CD4-positive, alpha-beta T cell treated with Interleukin-2 at 100 ng/mL for 4 hours (primary cell): ENCODE measurements at regions not wholly inside any gene's neighbourhood (a gene's known extent, or its start where the extent isn't known, plus 50 kb on each side); places are given as distances from the start of the nearest gene placed in this dataset.
"Not testable (repeated sequence)": the region's sequence is repeated elsewhere in the genome, so short reads cannot be mapped to it uniquely, and the experiment has no call there.

Experiments used
- DNase-seq: peaks from one replicate; pipeline ENCODE4 v3.0.0-alpha.2; 2020; ENCODE audit warnings: low spot score

DNA sequence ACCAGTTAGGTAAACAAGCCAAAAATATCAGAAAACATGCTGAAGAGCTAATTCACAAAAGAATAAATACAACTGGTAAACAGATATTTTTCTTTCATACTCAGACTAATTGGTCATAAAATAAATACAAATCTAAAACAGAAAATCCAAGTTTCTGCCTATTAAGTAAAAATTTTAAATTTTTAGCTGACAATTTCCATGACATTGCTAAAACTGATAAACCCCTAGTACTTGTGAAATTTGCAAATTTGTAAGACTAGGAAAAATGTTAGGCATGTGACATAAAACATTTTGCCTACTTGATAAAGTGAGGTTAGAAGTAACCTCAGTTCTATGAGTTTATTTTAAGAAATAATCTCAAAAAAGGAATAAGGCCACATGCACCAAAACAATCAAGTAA is 356.1 kb downstream of the LRATD1 start:
- DNase-seq, result no peak

DNA sequence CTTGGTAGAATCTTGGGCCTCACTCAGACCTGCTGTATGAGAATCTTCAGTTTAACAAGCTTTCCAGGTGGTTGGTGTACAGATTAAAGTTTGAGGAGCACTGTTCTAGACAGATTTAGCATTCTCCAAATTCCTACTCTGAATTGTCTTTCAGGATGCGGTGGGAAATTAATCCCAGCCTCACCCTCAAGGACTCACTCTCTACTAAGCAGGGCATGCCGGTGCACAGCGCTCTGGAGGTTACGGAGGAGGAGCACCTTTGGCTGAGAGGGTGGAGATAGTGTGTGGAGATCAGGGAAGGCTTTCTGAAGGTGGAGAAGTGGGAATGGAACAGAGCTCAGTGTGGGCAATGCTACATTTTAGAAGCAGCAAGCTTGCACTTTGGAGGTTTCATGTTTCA is 359.2 kb downstream of the LRATD1 start:
- no peak for DNase-seq

DNA sequence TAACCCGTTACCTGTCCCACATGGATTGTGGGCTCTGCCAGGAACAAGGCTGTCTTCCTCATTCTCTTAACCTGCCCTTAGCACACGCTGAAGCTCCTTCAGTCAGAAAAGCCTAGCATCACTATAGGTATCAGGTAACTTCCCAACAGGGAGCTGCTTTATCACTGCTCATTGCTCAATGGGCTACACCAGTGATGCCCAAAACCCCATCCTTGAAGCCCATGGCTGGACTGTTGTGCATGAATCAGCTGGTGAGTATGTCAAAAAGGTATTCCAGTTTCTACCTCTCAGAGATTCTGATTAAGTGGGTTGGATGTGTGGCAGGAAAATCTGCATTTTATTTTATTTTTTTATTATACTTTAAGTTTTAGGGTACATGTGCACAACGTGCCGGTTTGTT is 362.2 kb downstream of the LRATD1 start:
- no peak for DNase-seq

DNA sequence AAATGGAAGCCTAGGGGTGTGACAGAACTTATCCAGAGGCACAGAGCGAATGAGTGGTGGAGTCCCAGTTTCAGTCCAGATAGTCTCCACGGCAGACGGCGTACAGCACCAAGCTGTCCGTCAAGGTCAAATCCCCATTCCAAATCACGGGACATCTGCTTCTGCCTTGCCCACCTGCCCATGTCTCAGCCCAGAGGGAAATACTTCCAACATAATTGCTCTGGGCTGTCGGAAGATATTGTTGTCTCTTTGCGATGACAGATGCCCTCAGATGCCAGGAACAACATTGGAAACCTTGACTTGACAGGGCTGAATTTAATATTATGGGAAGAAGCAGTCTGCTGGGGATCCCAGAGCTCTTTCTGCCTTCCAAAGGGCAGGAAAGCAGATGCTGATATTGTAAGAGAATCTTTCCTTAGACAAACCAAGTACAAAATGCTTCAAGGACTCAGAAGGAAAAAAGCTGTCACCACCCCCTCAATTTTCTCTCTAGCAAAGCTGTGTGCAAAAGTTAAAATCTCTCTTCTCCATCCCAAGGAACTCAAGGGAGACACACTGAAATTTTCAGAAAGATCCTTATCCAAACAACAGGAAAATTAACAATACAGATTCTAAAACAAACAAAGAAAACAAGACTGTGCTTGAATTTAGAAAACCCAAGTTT is 364.0 kb downstream of the LRATD1 start:
- DNase-seq, result no peak

DNA sequence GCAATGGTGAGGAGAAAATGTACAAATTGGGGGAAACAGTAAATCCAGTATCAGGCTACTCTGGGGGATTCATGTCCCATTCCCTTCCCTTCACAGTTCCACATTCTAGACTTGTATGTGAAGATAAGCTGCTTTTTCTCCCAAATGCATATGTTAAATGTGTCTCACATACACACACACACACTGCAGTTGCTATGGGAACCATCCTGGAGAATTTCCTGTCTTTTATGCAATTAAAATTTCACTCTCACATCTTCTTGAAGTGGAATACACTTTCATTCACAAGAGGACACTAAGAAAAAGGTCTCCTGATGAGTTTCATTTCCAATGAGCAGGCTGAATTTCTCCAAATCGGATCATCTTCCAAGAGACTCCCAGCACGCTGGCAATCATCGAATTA is 366.0 kb downstream of the LRATD1 start:
- DNase-seq, result no peak

DNA sequence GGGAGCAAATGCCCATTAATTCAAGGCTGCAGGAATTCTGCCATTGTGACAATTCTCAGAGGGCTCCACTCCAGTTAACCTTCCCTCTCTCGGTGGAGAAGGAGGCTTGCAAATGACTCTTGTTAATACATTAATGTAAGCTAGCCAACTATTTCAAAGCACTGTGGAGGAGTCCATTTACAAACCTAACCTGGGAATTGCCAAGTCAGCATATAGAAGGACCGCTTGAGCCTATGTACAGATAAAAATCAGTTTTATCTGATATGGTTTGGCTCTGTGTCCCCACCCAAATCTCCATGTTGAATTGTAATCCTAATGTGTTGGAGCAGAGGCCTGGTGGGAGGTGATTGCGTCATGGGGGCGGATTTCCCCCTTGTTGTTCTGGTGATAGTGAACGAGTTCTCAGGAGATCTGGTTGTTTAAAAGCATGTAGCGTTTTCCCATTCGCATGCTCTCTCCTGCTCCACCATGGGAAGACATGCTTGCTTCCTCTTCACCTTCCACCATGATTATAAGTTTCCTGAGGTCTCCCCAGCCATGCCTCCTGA is 366.7 kb downstream of the LRATD1 start:
- DNase-seq, result no peak

DNA sequence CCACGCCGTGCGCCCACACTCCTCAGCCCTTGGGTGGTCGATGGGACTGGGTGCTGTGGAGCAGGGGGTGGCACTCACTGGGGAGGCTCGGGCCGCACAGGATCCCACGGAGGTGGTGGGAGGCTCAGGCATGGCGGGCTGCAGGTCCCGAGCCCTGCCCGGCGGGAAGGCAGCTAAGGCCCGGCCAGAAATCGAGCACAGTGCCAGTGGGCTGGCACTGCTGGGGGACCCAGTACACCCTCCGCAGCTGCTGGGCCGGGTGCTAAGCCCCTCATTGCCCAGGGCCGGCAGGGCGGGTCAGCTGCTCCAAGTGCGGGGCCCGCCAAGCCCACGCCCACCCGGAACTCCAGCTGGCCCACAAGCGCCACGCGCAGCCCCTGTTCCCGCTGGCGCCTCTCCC is 370.0 kb downstream of the LRATD1 start:
- DNase-seq, result not testable (repeated sequence)

DNA sequence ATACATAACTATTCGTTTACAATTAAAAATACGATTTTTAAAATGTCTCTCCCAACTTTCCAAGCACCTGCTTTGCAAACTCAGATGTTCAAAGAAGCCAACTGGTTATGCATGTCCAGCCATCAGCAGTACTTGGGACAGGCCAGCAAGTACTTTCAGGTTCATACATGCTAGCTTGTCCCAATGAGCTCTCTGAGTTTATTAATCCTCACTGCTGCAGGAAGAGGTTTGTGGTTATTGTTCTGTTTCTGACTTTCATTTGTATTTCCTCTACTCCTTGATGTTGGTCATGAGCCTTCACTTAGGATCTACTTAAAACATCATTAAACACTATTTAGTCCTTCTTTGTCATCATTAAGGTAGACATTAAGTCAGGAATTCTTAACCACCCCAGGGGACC is 374.1 kb downstream of the LRATD1 start:
- DNase-seq, result no peak

DNA sequence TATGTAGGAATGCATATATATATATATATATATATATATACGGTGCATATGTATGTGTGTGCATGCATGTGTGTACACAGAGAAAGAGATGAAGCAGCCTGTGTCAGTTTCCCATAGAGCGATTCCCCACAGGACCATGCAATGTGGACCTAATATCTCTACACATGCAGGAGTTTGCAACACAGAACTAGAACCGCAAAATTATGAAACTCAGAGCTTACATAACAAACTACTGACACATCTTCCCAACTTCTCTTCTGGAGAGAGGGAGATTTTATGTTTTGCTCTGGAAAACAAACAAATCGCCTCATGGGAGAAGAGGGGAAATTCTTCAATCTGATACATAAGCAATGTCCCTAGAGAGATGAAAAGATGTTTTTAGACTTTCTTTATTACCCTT is 377.2 kb downstream of the LRATD1 start:
- DNase-seq, result no peak

DNA sequence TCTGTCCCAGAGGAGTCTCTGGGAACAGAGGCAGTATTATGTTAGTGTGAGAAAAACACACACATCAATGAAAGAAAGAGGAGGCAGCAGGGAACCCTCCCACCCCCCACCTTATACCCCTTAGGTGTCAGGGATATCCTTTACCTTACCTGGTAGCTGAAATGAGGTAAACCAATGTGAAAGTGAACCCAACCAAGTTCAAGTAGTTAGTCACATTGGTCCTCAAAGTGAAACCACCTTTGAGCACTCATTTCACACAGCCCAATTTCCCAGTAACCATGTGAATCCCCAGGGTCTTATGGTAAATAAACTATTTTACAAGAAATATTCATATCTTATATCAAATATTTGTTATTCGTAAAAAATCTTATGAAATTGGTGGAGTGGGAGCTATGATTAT is 377.8 kb downstream of the LRATD1 start:
- no peak for DNase-seq

DNA sequence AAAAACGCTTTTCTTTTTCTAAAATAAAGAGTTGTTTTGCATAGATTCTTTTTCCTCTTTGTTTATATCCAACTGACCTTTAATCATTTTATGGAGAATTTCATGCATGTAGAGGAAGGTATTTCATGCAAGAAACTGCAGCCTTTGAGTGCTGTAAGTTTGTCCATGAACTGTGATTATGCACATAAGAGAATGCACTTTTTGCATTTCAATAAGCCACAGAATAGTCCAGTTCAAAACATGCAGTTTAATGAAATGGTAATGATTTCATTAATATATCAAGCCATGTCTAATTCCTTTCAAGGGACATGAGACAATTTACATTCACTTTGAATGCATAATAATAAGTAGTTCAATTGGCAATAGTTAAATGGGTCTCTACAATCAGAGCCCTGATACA is 386.3 kb downstream of the LRATD1 start:
- DNase-seq, result no peak

DNA sequence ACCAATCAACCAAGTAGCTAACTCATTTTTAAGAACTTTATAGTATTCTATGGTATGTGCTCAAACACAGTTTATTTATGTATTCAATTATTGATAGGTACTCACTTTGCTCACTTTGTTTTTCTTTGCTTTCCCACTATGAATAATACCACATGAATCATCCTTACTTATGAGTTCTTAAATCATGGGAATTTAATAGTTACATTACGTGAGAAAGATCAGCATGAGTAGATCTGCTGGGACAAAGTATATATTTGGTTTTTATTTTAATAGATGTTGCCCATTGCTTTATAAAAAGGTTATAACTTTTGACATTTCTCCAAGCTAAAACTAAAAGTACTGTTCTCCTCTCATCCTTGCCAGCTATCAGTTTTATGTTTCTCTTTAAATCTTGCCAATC is 390.7 kb downstream of the LRATD1 start:
- DNase-seq, result no peak

DNA sequence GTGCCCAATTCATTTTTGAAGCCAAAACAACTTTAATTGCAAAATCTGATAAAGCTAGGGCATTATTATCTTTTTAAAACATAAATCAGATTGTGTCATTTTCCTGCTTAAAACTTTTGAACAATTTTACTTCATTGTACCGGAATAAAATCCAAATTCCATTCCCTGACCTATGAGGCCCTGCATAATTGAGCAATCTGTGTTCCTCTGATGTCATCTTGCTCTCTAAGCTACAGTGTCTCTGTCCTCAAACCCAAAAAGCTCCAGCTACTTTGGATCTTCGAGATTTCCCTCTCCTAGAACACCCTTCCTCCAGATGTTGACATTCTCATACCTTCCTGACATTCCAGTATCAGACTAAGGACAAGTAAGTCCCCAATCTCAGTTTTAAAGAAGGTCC is 395.9 kb downstream of the LRATD1 start:
- no peak for DNase-seq

DNA sequence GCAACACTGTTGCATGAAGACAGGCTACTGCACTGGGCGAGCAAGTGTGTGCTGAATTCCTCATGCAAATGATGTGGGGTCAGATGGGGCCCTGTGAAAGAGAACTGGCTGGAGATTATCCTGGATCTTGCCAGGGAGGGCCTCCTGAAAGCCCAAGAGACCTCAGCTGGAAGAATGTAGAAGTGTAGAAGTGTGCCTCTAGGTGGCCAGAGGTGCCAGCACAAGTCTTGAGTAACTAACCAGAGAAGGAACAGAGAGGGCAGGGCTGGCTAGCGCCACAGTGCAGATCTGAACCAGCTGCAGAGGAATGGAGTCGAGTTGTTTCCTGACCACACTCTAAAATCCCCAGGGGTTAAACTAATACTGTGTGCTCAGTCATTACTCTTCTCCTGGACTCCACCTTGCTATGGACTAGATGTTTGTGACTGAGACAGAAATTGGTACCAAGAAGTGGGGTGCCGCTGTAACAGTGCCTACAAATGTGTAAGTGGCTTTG is 399.3 kb downstream of the LRATD1 start:
- no peak for DNase-seq

DNA sequence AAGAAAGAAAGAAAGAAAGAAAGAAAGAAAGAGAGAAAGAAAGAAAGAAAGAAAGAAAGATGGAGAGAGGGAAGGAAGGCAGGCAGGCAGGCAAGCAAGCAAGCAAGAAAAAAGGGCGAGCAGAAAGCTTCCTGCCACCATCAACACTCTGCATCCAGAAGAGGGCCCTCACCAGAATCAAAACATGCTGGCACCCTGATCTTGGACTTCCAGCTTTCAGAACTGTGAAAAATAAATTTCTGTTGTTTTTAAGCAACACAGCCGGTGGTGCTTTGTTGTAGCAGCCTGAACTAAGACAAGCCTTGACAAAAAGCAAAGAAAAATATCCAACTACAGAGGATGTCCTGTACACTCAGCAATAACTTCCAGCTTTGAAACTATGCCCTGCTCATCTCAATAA is 401.7 kb downstream of the LRATD1 start:
- DNase-seq, result no peak

DNA sequence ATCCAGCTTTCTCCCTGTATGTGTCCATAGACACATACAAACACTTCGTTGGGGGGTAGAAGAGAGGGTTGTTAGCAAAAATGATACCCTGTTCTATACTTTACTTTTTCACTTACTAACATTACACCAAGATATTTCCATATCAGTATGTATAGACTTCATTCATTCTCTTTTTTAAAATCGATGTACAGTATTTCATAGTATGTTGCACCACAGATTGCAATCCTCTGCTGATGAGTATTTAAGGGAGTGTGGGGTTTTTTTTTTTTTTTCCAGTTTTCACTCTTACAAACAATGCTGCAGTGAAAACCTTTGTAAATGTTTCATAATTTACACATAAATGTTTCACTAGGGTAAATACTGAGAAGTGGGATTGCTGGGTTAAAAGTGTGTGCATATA is 402.3 kb downstream of the LRATD1 start:
- DNase-seq, result no peak

DNA sequence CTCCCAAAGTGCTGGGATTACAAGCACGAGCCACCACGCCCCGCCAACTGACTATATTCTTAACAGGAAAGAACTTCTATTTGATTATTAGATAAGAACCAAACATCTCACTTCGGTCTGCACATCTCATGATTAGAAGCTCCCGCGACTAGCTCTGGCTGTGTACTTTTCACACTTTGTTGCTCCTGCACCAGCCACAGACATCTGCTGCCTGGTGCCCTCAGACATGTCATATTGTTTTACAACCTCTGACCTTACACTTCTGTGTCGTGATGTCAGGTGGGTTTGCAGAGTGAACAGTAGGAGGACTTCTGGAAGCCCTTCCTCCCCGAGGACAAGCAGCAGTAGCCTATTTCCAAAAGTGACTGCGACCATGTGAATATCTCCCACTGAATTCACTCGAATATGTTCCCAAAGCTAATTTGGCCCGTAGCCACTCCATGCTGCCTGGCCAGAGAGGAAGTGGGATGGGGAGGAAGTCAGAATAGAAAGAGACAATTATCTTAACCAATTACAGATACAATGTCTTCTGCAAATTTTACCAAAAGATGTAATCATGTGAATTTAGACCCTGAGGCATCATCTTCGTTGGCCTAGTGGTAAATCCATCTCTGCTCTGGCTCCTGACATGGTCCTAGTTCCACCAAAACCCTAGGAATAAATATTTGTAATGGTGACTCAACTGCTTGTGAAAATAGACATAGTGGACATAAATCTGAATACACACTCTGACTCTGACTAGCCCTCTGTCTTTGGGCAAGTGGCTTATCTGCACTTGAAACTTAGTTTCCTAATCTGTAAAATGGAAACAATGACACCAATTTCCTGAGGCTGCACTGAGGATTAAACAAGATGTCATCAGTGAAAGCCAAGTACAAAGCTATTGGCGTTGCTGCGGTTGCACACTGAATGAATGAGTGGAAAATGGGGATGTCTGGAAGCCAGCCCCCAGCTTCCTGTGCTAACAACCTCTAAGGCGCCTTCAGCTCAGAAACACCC is 406.1 kb downstream of the LRATD1 start:
- DNase-seq, result peak; percentile 2

DNA sequence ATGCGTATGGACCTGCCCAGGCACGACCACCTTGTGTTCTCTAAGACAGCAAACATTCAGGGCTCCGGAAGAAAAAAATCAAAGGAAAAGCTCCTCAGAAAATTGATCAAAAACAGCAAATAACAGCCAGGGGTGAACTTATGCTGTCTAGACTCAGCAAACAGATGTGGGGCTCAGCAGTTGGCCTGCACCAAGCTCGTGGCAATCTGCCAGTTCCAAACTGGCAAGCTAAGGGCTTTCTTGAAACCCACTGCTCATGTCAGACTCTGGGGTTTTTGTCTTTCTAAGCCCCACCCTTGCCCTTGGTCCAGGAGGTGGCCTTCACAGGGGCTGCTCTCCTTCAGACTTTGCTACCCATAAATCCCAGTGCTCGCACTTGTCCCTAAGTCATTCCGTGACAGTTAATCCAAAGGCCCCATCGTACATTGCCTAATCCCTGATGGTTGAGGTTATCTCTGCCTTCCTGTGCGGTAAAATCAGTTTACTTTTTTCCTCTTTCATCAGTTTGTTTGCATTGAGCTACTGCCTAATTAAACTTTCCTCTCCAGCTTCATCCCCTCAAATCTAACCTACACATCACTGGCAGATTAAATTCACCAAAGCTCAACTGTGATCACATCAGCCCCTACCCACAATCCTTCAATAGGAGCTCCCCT is 408.0 kb downstream of the LRATD1 start:
- no peak for DNase-seq

DNA sequence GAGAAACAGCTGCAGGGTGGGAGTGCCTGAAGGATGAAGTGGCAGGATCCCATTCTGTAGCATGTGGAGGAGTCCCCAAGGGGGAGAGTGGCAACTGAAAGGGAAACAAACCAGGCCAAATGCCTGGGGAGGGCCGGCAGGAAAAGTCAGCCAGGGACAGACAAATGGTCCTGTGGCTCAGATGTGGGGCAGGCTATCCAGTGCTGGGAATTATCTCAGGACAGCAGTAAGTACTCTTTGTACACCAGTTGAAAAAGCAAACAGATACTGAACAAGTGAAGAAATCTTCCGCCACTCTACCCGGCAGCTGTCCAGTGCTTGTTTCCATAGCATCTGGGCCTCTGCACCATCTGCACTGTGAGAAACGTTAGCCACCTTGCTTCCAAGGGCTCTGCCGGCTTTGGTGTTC is 408.9 kb downstream of the LRATD1 start:
- DNase-seq, result no peak

DNA sequence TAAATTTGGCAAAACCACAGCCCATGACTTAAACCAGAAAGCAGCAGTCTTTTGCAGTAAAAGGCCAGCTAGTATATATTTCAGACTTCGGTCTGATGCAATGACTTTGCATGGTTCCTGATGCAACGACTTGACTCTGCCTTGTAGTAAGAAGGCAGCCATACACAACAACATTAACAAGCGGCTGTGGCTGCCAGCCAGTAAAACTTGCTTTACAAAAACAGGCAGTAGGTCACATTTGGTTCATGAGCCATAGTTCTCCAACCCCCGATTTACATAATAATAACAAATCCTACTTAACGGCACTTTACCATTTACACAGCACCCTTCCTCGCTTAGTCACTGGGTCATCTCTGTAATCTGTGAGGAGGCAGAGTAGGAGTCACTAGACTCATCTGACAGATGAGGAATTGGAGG is 410.3 kb downstream of the LRATD1 start:
- DNase-seq, result no peak

DNA sequence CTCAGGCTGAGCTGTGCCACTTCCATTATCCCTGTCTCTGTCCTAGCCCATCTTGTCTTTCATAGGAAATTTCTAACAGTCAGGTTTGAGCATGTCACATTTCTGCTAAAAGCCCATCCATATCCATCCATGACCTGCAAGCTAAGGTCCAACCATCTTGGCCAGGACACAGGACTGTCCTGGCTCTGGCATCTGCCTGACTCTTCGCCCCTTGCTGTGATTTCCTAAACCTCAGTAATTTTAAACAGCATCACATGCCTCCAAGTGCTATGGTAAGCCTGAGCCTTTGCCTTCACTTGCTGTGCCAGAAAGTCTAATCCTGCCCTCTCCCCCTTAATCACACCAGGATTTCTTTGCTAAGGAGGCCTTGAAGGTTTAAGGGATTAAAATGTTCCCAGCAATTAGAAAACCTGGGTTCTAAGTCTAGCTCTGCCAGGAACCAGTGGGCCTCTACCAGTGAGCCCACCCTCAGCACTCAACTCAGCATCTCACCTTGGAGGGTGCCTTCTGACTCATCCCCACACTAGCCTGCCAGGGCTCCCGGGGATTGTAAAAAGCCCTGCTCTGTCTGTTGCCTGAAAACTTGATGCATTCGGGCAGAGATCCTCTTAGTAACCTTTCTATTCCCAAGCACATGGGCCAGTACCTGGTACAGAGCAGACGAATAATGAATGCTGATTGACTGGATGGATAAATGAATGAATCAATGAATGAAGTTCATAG is 411.0 kb downstream of the LRATD1 start:
- no peak for DNase-seq

DNA sequence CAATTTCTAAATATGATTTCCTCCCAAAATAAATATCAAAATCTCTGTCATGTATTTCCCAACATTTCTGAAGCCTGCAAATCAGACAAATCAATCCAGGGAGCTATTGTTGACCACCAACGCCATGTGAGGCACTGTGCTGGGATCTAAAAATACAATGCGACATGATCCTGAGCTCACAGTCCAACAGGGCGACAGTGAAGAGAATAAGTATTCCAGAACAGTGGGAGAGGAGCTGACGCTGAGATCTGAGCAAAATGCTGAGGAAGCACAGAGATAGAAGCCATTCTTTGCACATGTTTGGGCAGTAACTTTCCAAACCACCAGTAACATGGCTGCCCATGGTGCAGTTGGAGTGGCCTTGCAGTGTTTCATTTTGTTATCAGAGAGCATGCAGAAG is 412.5 kb downstream of the LRATD1 start:
- no peak for DNase-seq
